Prostate gland (tissue), 2 donors: ENCODE measurements at regions not wholly inside any gene's neighbourhood (a gene's known extent, or its start where the extent isn't known, plus 50 kb on each side); places are given as distances from the start of the nearest gene placed in this dataset.

Source experiments
- DNase-seq: peaks from one replicate; pipeline ENCODE4 v3.0.0-alpha.2; 2019; ENCODE audit warnings: low spot score
- H3K27ac ChIP-seq, 2 donors: fragments of 200-600 bp; sonication (generic); 2 replicates each; pipeline ENCODE4 v1.5.1; 2017 to 2019
- H3K27me3 ChIP-seq: fragments of 200-600 bp; sonication (generic); replicated peaks from 2 replicates; pipeline ENCODE4 v1.5.1; 2019; ENCODE audit not compliant: insufficient read depth
- H3K36me3 ChIP-seq, 2 donors: fragments of 200-600 bp; sonication (generic); 1 replicate in 1 of 2; 2 replicates in 1 of 2; pipeline versions ENCODE4 v1.5.1 to v1.8.1; 2017 to 2019
- H3K4me1 ChIP-seq: fragments of 200-600 bp; sonication (generic); replicated peaks from 2 replicates; pipeline ENCODE4 v1.5.1; 2019
- H3K4me3 ChIP-seq, 2 donors: fragments of 200-600 bp; sonication (generic); 2 replicates each; pipeline ENCODE4 v1.5.1; 2017 to 2019
- H3K9me3 ChIP-seq: fragments of 200-600 bp; sonication (generic); 2 replicates; pipeline ENCODE4 v1.5.1; 2017
- CTCF ChIP-seq, 4 experiments: fragments of 200-600 bp in 2 of 4; fragments of 450-650 bp in 2 of 4; sonication (generic) in 2 of 4; IDR thresholded peaks; 1 replicate in 3 of 4; 2 replicates in 1 of 4; pipeline ENCODE4 v1.5.1; 2016 to 2019; ENCODE audit warnings: antibody characterized with exemption in 4 of 4, mild to moderate bottlenecking in 2 of 4, moderate library complexity in 2 of 4
- POLR2A ChIP-seq: fragments of 450-650 bp; IDR thresholded peaks from one replicate; pipeline ENCODE4 v1.6.1; 2016; ENCODE audit warnings: antibody characterized with exemption, mild to moderate bottlenecking
- POLR2AphosphoS5 ChIP-seq: sonication (generic); formaldehyde crosslinking; IDR thresholded peaks from one replicate; pipeline ENCODE4 v1.6.1; 2017; ENCODE audit warnings: antibody characterized with exemption
- WGBS: methylation state at CpG from one replicate; pipeline ENCODE4 v1.1.5; 2018; 5-methylcytosine and 5-hydroxymethylcytosine counted together
- intact Hi-C: fragments of 100-400 bp; cut with DNase I; formaldehyde crosslinking; loops from one replicate; pipeline ENCODE4 v1.14.2; 2022

- Histone ChIP-seq H3K9me3 (no peaks in the 10 kb centered on the region), H3K4me1 (no peaks in the 10 kb centered on the region), H3K4me3 (no peak overlapping the region), H3K27ac (no peak overlapping the region), H3K36me3 (no peaks in the 10 kb centered on the region), H3K27me3 (no peaks in the 10 kb centered on the region)
- intact Hi-C loops, result loop anchor here (5.0 to 10.0 kb wide), 2 partner anchors 769 to 927 kb away; no protein-coding TSS in a partner anchor
- TF ChIP-seq POLR2A (no peak), CTCF (IDR thresholded peaks at IDR 0.05) (peak in 3 of 4 experiments; percentile 45 to 70 (median 62))
- DNase-seq, result peak; percentile 36
Measured at GRCh38 chr1:88061492-88062177, 622.4 kb upstream of the PKN2 start.

- intact Hi-C loops, result loop anchor here (5.0 to 10.0 kb wide), 2 partner anchors 770 to 928 kb away; no protein-coding TSS in a partner anchor
- no peak for DNase-seq
- TF ChIP-seq CTCF (IDR thresholded peaks at IDR 0.05) (no peak), POLR2AphosphoS5 (no peak), POLR2A (no peak)
- 90% methylated on average over 3 of the region's 3 CpGs for WGBS
- H3K27ac ChIP-seq, result no peak overlapping the region
- no peaks in the 10 kb centered on the region for H3K9me3 ChIP-seq
- H3K36me3 ChIP-seq, result no peaks in the 10 kb centered on the region
- no peak overlapping the region for H3K4me3 ChIP-seq
- H3K4me1 ChIP-seq, result no peaks in the 10 kb centered on the region
- H3K27me3 ChIP-seq, result no peaks in the 10 kb centered on the region
Measured at GRCh38 chr1:88062650-88063153, 621.4 kb upstream of the PKN2 start.

GRCh38 chr1:88063605-88064004 lies 620.5 kb upstream of the PKN2 start:
- DNase-seq, result no peak
- WGBS, result 70% methylated on average over 2 of the region's 2 CpGs
- Histone ChIP-seq H3K4me1 (no peaks in the 10 kb centered on the region), H3K27me3 (no peaks in the 10 kb centered on the region), H3K27ac (no peak overlapping the region), H3K36me3 (no peaks in the 10 kb centered on the region), H3K4me3 (no peak overlapping the region), H3K9me3 (no peaks in the 10 kb centered on the region)
- intact Hi-C loops, result loop anchor here (5.0 to 10.0 kb wide), 2 partner anchors 771 to 929 kb away; no protein-coding TSS in a partner anchor
- TF ChIP-seq POLR2AphosphoS5, result no peak
- TF ChIP-seq CTCF (IDR thresholded peaks at IDR 0.05), result no peak
- no peak for TF ChIP-seq POLR2A

GRCh38 chr1:88068407-88068960 lies 615.6 kb upstream of the PKN2 start:
- no peaks in the 10 kb centered on the region for H3K36me3 ChIP-seq
- DNase-seq, result no peak
- 87% methylated on average over 5 of the region's 5 CpGs for WGBS
- no peak overlapping the region for H3K27ac ChIP-seq
- H3K4me3 ChIP-seq, result no peak overlapping the region
- H3K27me3 ChIP-seq, result no peaks in the 10 kb centered on the region
- intact Hi-C loops, result loop anchor here (10.0 kb wide), 1 partner anchor 934 kb away; no protein-coding TSS in a partner anchor
- H3K4me1 ChIP-seq, result no peaks in the 10 kb centered on the region
- H3K9me3 ChIP-seq, result no peaks in the 10 kb centered on the region
- TF ChIP-seq POLR2AphosphoS5, result no peak
- TF ChIP-seq CTCF (IDR thresholded peaks at IDR 0.05), result no peak
- no peak for TF ChIP-seq POLR2A
